Astrocyte (in vitro differentiated cells and primary cell): ENCODE measurements at regions not wholly inside any gene's neighbourhood (a gene's known extent, or its start where the extent isn't known, plus 50 kb on each side); places are given as distances from the start of the nearest gene placed in this dataset.

Experiments
- CTCF ChIP-seq: IDR thresholded peaks from 2 replicates; pipeline ENCODE4 v1.5.1; 2011; ENCODE audit warnings: low read depth, mild to moderate bottlenecking, inconsistent platforms, low read length, moderate library complexity; ENCODE audit not compliant: insufficient read depth
- EZH2 ChIP-seq: IDR thresholded peaks from 2 replicates; pipeline ENCODE4 v1.6.1; 2012; ENCODE audit warnings: mild to moderate bottlenecking, low read length, inconsistent platforms; ENCODE audit not compliant: insufficient read depth

GRCh38 chr10:58937423-58937822 lies 239.0 kb upstream of the PHYHIPL start:
- TF ChIP-seq CTCF (no peak), EZH2 (no peak)
